Fibroblast of skin of left biceps (primary cell): ENCODE measurements at regions not wholly inside any gene's neighbourhood (a gene's known extent, or its start where the extent isn't known, plus 50 kb on each side); places are given as distances from the start of the nearest gene placed in this dataset.
"Not testable (repeated sequence)": the region's sequence is repeated elsewhere in the genome, so short reads cannot be mapped to it uniquely, and the experiment has no call there.

ENCODE experiments used
- DNase-seq, 2 experiments: peaks; one replicate each; pipeline ENCODE4 v3.0.0-alpha.2; 2013; ENCODE audit warnings: low read depth in 2 of 2

DNA sequence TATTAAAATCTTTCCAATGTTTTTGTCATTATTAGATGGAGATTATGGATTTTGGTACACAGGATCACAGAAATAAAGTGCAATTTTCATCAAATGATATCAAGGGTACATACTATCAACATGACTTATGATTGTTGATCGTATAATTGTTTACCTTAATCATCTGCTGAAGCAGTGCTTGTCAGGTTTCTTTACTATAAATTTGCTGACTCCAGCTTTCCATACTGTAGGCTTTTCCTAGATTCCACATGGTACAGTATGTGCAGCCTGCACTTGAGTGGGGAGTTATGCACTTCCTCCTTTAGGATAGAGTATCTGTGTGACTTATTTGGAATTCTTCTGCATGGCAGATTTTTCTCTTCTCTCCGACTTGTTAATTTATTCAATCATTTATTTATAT, 187.6 kb upstream of the DPP10 start:
- DNase-seq = no peak

DNA sequence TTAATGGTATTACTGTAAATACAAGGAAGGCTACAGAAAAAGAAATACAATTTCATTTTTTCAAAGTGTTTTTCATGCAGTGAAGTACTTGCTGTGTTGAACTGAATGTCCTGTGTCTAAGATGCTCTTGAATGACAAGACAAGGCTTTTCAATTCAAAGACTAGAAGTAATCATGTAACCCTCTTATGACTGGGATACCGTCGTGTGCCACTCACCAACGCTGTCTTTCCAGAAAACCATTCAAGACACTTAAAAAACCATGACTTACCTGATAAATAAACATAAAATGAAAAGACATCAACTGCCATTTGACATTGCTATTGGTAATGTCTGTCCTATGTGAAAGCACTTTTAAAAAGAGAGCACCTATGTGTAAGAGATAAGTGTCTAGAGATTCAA, 183.1 kb upstream of the DPP10 start:
- DNase-seq = no peak

GRCh38 chr2:114261366-114261765, 181.1 kb upstream of the DPP10 start:
- DNase-seq = no peak

- no peak for DNase-seq
These were observed 177.2 kb upstream of the DPP10 start for GRCh38 chr2:114265261-114265660.

DNA sequence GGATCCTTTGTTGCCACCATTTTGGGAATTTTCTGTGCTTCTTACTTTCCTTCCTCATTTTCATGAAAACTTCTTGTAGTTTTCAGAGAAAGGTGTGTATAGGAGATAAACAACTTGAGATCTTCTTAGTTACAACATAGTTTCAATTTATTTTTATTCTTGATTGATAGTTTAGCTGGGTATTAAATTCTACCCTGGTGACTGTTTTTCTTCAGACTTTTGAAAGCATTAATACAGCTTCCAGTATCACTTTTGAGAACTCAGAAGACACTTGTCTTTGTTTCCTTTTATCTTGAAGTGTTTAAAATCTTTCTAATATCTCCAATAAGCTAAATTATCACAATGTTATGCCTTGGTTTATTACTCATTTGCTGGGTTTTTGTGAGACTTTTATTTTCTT, 167.5 kb upstream of the DPP10 start:
- DNase-seq = no peak

DNA sequence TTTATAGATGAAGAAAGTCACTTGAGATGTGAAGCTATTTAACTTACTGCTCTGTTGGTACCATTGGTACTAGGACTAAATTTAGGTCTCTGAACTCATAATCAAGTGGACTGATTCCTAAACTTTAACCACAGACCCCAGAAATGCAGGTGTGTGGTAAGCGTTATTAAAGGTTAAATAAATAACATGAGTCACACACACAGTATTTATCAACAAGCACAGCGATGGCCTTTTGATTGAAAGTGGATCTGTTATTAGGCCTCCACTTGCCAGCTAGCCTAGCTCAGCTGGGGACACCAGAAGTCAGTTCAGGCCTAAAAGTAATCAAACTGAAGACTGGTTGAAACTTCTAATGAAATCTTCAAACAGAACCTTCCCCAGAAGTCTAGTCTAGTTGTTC, 161.3 kb upstream of the DPP10 start:
- DNase-seq = no peak

GRCh38 chr2:114283774-114284173, 158.7 kb upstream of the DPP10 start:
- DNase-seq = no peak

GRCh38 chr2:114286438-114286837, 156.0 kb upstream of the DPP10 start:
- no peak for DNase-seq

DNA sequence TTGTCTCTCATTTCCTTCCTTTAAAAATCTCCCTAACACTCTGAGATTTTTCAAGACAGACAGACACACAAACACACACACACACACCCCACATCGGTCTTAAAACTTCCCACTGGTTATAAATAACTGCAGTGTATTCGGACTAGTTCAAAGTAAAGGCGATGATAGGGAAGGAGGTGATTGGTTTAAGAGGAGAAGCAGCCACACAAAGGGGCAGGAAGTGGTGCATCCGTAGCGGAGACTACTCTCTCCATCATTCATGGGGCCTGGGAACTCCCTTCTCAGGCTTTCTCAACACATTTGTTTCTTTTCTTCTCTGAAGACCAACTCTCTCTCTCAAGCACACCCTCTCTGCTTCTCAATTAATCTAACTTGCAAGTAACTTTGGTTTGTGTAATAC, 149.1 kb upstream of the DPP10 start:
- no peak for DNase-seq

DNA sequence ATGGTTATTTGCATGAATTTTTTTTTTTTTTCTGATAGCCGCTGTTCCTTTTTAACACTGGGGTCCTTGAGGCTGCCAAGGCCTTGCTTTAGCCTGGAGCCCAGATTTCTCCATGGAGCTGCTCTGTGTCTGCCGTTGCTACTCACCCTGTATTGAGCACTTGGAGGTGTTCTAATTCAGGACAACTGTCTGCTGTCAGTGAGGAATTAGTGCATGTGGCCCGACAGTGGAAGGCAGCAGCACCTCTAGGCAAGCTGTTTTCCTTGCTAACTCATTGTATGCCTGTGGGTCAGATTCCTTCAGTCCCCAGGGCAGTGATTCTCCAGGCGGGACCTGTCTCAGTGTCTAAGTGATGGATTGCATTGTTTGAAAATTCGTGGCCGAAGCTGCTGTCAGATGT, 147.7 kb upstream of the DPP10 start:
- DNase-seq = no peak

GRCh38 chr2:114300351-114300750, 142.1 kb upstream of the DPP10 start:
- DNase-seq = not testable (repeated sequence)

GRCh38 chr2:114316532-114317300, 125.7 kb upstream of the DPP10 start:
- DNase-seq = no peak

DNA sequence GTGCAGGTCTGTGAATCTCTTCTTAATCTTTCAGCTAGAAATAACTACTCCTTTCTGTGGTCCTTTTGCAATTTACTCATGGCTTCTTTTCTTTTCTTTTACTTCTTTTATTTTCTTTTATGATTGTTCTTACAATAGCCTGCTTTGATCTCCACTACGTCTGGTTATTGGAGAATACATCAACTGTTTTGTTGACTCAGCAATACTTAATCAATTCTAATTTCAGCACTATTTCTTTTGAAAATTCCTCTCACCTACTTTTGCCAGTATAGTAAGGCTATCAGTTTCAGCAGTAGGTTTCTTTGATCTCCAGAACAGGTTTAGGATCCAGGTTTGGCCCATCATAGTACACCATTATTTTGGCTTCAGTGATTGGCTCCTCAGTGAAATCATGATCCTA, 111.8 kb upstream of the DPP10 start:
- no peak for DNase-seq

GRCh38 chr2:114331934-114332333, 110.5 kb upstream of the DPP10 start:
- no peak for DNase-seq

DNA sequence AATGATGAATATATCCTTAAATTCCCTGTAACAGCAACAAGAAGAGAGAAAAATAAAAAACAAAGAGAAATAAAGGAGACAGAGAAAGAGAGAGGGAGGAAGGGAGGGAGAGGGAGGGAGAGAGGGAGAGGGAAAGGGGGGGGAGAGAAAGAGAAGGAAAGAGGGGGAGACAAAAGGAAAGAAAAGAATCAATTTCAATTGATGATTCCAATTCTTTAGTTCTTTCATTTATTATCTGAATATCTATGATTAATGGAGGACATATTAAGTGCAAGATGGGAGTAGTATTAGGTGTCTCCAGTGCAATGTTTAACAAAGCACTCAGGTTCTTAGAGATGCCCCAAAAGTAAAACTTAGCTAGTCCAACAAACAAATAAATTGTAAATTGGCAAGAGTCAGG, 97.2 kb upstream of the DPP10 start:
- no peak for DNase-seq

DNA sequence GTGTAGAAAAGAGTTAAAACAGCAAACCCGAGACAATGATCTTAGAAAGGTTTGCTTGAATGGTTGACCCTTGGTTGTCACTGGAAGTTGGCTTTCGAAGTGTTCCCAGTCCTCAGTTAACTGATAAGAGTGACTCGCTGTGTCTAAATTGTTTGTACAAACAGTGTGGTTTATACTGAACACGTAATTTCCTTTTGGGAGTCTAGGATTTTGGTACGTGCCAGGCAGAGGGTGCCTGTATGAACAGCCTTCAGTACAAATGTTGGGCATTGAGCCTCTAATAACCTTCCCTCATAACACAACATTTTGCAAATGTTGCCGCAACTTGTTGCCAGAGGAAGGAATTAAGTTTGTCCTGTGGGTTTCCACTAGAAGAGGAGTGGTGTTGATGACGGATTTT, 95.8 kb upstream of the DPP10 start:
- DNase-seq = no peak

- DNase-seq = no peak
These were observed 92.2 kb upstream of the DPP10 start for GRCh38 chr2:114350186-114350725.

GRCh38 chr2:114352988-114353387, 89.5 kb upstream of the DPP10 start:
- no peak for DNase-seq

- no peak for DNase-seq
These were observed 88.2 kb upstream of the DPP10 start for GRCh38 chr2:114354199-114354598.

DNA sequence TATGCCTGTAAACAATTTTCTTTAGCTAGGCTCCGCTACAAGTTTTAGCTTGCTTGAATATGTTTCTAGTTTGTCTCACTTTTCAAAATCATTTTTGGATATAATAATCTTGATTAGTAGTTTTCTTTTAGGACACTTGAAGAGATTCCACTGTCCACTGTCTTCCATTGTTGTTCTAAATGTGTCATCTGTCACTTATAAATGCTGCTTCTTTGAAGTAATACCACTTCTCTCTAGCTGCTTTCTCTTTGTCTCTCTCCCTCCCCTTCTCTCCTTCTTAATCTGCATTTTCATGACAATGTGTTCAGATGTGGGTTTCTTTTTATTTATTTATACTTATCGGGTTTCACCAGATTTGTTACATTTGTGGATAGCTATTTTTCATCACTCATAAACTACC, 73.7 kb upstream of the DPP10 start:
- no peak for DNase-seq

- not testable (repeated sequence) for DNase-seq
These were observed 70.7 kb upstream of the DPP10 start for GRCh38 chr2:114371721-114372120.

DNA sequence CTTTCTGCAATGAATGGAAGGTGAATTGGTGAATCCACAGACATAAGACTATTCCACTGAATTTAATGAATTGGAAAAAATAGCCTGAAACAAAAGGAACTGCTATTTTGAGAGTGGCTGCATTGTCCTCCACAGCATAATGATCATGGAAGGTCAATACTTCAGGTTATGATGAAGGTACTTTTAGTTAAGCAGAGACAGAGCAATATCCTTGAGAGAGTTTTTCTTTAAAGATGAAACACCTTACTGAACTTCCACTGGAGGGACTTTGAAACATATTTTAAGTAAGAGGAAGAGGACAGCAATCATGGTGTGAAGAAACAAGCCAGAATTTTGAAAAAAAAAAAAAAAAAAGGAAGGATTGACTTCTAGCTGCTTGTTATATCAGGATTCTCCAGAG, 68.8 kb upstream of the DPP10 start:
- DNase-seq = no peak

GRCh38 chr2:114384441-114384840, 58.0 kb upstream of the DPP10 start:
- no peak for DNase-seq

- no peak for DNase-seq
These were observed 53.4 kb upstream of the DPP10 start for GRCh38 chr2:114389021-114389420.
